HG02938 (cell line): ENCODE measurements at regions not wholly inside any gene's neighbourhood (a gene's known extent, or its start where the extent isn't known, plus 50 kb on each side); places are given as distances from the start of the nearest gene placed in this dataset.
"Not testable (repeated sequence)": the region's sequence is repeated elsewhere in the genome, so short reads cannot be mapped to it uniquely, and the experiment has no call there.

Source experiments
- ATAC-seq: cut with Tn5 transposase; IDR thresholded peaks from one replicate; pipeline ENCODE4 v1.9.1; 2021; ENCODE audit warnings: mild to moderate bottlenecking, moderate library complexity; ENCODE audit not compliant: unreplicated experiment

- ATAC-seq: no peak
Measured at GRCh38 chr9:84501587-84501986, 161.0 kb upstream of the SLC28A3 start.

DNA sequence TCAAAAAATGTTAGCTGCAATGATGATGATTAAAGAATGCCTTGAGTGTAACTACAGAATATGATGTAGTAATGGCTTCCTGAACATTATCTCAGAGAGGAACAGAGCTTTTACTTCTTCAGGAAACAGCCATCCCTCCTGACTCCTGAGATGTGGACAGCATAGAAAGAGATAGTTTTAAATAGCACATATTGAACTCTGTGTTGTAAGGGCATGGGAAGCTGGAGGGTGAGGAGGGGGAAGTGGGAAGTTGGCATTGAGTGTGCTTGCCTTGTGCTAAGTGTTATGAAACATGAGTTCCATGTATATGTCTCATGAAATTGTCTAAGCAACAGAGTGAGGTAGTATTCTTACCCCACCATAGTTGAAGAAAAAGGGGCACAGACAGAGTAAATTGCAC is 161.5 kb upstream of the SLC28A3 start:
- no peak for ATAC-seq

DNA sequence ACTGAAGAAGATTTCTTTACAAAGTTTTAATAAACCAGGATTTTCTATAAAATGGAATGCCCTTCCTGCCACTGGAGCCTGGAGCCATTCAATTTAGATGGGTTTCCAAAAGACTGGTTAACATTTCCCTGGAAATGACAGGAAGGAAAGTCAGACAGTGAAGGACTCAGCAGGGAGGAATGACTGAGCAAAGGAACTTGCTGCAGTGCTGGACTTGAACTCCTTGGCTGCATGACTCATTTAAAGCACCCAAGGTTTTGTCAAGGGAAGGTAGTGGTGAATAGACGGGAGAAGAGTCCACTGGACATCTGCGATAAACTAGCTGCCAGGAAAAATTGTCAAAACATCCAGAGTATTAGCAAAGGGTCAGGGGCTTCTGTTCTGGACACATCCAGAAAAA is 163.8 kb upstream of the SLC28A3 start:
- ATAC-seq: no peak

DNA sequence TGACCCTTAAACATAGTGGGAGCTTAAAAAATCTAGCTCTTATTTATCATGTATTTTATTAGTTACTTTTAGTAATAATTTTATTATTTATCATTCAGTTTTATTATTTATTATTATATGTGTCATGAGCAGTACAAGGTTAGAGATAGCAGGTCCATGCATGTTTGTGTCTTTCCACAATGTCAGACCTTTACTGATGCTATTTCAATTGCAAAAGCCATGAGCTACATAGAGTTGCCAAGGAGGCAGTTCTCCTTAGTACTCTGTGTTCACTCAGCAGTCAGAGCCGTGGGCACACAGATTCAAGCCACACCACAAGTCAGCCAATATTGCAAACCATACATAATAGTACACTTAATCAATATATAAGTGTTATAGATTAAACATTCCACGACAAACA is 157.9 kb upstream of the NTRK2 start:
- ATAC-seq: no peak

GRCh38 chr9:84512493-84512892 is 157.0 kb upstream of the NTRK2 start:
- no peak for ATAC-seq

GRCh38 chr9:84513473-84513872 is 156.1 kb upstream of the NTRK2 start:
- no peak for ATAC-seq

- ATAC-seq: no peak
Measured at GRCh38 chr9:84513979-84514378, 155.6 kb upstream of the NTRK2 start.

DNA sequence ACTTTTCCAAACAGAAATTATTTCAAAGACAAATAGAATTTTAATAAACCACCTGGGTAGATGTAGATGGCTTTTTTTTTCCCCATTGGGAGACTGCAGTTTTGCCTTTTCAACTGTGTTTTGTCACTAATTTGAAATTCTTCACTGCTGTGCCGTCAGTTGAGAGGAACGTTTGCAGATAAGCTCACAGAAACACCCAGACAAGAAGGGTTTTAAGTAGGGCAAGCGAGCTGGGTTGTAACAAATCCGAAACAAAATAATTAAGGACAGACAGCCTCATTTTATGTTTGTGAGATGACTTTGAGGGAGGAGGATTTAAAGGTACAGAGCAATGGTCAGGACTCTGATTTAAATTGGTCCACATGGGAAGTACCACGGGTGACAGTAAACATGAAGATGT is 155.1 kb upstream of the NTRK2 start:
- ATAC-seq: no peak

DNA sequence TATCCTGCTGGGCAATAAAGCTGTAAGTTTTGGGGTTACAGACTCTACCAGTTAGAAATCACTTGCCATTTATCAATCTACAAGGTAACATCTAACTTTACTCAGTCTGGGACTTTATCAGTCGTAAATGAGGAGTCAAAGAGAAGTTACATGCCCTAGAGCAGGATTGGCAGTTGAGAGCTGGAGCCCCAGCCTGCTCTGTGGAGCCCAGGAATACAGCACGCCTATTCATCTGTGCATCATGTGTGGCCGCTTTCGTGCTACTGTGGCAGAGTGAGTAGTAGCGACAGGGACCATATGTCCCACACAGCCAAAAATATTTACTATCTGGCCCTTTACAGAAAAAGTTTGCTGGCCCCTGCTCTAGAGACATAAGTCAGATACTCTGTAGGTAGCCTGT is 152.5 kb upstream of the NTRK2 start:
- ATAC-seq: no peak

DNA sequence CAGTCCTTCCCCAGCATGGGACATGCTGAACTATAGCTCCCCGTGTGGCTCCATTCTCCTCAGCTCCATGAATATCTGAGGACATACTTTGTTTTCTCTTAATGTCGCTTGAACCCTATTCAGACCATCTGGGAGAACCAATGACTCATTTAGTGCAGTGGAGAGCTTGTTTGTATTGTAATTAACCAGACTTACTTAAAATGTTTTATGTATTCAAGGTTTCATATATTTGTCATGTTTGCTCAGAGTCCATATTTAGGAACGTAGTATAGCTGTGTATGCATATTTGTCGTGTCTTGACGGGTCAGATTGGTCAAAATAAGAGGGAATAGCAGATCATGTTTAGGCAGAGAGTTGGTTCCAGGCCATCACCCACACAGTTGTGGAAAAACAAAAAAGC is 150.1 kb upstream of the NTRK2 start:
- ATAC-seq: no peak

DNA sequence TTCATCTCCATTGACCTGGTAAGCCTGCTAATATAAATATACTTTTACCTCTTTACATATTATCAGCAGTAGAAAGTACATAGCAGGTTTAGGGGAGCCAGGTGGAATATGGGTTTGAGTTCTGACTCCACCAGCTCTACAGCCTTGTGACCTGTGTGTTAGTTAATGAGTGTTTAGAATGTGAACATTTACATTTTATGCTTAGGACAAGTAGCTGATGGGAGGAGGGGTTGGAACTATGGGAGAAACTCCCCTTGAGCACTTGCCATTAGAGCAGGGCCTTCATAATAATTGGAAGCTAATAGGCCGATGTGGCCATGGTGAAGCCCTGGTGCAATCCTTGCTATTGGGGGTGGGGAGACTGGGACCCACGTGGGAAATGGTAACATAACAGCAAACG is 148.3 kb upstream of the NTRK2 start:
- ATAC-seq: no peak

DNA sequence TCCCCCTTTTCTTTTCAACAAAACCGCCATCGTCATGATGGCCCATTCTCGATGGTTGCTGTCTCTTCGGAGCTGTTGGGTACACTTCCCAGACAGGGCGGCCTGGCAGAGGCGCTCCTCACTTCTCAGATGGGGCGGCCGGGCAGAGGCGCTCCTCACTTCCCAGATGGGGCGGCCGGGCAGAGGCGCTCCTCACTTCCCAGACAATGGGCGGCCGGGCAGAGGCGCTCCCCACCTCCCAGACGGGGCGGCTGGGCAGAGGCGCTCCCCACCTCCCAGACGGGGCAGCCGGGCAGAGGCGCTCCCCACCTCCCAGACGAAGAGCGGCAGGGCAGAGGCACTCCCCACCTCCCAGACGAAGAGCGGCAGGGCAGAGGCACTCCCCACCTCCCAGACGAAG is 143.3 kb upstream of the NTRK2 start:
- ATAC-seq: not testable (repeated sequence)

GRCh38 chr9:84527060-84527720 is 142.3 kb upstream of the NTRK2 start:
- not testable (repeated sequence) for ATAC-seq

DNA sequence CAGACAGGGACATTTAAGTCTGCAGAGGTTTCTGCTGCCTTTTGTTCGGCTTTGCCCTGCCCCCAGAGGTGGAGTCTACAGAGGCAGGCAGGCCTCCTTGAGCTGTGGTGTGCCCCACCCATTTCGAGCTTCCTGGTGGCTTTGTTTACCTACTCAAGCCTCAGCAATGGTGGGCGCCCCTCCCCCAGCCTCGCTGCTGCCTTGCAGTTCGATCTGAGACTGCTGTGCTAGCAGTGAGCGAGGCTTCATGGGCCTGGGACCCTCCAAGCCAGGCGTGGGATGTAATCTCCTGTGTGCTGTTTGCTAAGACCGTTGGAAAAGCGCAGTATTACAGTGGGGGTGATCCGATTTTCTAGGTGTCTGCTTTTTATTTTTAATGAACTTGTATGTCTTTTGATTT is 133.6 kb upstream of the NTRK2 start:
- not testable (repeated sequence) for ATAC-seq

DNA sequence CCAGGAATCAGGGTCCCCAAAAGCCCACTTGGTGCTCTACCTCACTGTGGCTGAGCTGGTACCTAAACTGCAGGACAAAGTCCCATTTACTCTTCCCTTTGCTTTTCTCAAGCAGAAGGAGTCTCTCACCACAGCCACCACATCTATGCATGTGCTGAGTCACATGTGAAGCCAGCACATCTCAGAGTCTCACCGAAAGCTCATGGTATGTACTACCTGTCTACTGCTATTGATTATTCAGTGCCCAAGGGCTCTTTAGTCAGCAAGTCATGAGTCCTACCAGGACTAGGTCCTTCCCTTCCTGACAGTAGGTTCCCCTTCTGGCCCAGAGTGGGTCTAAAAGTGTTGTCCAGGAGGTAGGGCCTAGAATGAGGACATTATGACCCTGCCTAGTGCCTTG is 130.7 kb upstream of the NTRK2 start:
- no peak for ATAC-seq

DNA sequence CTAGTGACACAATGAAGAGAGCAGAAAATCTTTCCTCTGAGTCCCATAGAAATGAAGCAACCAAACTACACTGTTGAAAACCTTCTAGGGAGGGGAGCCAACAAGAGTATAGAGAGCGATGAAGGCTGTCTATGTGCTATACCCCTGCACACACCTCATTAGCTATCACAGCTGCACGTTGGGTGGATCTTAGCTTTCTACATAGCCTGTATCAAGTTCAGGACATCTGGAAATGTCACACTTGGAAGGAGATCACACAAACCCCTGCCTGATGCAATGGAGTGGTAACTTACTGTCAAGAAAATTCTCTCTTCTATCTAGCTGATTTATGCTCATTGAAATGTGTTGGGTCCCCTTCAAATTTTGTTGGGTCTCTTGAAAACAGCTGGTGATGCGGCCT is 127.0 kb upstream of the NTRK2 start:
- ATAC-seq: no peak

- ATAC-seq: no peak
Measured at GRCh38 chr9:84554069-84554664, 115.4 kb upstream of the NTRK2 start.

DNA sequence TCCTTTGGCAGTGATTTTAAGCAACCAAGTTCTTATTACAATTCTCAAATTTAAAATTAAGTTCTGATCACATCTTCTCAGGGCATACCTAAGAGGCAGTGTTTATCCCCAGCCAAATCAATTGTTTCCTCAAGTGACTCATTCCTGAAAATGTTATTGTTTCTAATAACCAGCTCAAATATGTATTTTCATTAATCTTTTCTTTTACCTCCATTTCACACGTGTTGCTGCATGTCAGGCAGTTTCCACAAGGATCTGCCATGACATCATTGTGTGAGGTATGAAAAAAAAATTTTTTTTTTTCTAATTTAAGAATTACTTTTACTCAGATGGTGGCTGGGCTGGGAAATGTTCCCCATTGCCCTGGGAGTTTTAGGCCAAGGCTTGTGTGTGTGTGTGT is 113.0 kb upstream of the NTRK2 start:
- ATAC-seq: no peak

DNA sequence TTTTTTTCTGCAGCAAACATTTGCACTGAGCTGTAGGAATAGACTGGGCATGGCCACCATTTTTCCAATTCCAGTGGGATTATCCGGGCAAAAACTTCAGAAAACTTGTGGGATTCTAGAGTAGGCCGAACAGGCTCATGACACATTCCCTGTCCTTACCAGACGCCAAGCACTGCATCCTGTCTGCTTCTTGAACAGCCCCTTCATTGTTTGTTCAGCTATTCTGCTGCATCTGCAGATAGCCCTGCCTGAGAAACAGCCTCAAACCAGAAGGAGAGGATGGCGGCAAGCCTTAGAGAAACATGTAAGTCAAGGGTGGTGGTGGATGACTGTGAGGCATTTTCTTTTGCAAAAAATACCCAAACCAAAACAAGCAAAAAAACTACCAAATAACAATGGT is 111.8 kb upstream of the NTRK2 start:
- no peak for ATAC-seq

DNA sequence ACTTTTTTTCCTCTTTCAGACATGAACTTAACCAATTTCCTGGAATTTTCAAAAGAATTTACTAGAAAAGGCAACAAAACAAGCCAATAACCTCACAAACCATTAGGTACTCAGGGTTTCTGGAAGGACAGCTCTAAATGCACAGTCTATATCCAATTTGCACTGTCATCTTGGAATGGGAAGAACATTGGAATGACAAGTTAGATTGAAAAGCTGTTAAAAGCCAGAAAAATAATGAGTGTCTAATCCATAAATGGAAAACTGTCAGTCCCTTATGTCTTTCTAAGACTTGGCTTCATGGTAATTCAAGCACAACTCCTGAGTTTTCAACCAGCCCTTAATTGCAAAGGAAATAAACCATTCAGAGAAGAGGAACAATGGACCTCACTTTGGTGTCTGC is 105.8 kb upstream of the NTRK2 start:
- ATAC-seq: no peak

GRCh38 chr9:84567805-84568204 is 101.7 kb upstream of the NTRK2 start:
- no peak for ATAC-seq

DNA sequence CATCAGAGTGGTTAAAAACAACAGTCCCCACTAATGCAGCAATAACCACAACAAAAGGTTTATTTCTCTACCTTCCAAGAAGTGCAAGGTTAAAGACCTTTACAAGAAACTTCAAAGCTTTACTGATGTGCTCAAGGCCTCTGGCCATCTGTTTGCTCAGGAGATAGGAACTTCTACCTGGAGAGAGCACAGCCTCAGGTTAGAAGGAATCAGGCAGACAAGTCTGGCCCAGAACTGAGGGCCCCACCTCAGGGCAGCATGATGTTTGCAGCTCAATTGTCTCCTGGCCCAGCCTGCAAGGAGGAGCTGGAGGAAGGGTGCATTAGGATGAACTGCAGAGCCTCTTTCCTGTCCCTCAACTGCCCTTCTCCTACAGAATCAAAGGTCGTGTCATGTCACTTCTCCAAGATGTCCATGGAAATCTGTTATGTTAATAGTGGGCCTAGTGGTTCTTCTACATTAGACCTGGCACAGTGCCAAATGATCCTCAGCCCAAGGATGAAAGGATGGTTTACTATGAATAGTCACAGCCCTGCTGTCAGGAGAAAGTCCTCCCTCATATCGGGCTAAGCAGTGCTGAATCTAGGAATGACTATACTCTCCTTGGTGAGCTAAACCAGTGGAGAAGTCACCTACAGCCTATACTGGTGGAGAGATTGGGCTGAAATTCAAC is 98.9 kb upstream of the NTRK2 start:
- no peak for ATAC-seq

DNA sequence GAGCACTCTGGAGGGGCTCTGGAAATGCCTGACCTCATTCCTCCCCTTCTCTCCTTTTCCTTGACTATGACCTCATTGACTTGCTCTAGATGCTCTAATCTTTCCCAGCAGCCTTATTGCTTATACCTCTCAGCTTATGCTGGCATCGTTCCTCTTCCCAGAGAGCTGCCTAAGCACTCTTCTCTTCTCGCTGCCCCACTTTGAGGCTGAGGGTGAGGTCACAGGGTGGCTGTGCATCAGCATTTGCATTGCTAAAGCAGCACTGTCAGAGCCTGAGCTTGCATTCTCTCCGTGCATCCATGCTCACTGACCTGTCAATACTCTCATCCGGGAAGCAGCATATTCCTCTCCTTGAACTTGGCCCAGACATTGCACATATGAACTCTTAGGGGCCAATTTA is 96.4 kb upstream of the NTRK2 start:
- ATAC-seq: no peak
